ENCODE measurements at regions not wholly inside any gene's neighbourhood (a gene's known extent, or its start where the extent isn't known, plus 50 kb on each side); places are given as distances from the start of the nearest gene placed in this dataset.
A peak's percentile ranks its signal among the peaks of the same experiment; 100 is the strongest.

DNA sequence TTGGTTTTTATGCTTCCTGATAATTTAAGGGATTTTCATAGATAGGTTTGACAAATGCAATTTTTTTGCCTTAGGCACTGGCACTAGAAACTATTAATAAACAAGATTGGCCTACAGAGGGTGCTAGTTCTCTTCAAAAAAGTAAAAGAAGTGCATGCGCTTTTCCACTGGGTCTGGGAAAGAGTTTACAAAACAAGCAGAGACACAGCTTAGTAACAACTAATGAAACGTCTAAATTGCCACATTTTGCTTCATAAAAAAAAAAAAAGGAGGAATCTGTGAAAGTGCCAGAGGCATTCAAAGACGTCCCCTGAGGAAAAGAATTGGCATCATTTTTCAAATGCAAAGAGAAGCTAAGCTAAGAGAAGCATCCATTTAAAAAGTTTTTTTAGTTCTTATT is 58.3 kb upstream of the EEA1 start:
- Histone ChIP-seq H3K23ac (ENCODE audit: low read length) (no peak overlapping the region), H3K27me3 (ENCODE audit: insufficient read depth, low read length) (no peaks in the 10 kb centered on the region), H3K79me1 (ENCODE audit: low read length) (no peaks in the 10 kb centered on the region), H2AK5ac (ENCODE audit: low read length) (no peak overlapping the region), H3K9ac (ENCODE audit: low read length) (no peak overlapping the region), H3K9me3 (ENCODE audit: insufficient read depth, low read depth, low read length) (no peaks in the 10 kb centered on the region), H3K27ac (ENCODE audit: low read depth, low read length) (no peak overlapping the region), H3K36me3 (ENCODE audit: control insufficient read depth in 1 of 2, insufficient read depth in 2 of 2, low read length in 2 of 2) (no peaks in the 10 kb centered on the region), H4K8ac (ENCODE audit: low read depth, low read length) (no peak overlapping the region), H3K4me2 (ENCODE audit: low read length) (no peak overlapping the region), H3K18ac (ENCODE audit: low read length) (no peak overlapping the region), H3K79me2 (ENCODE audit: control insufficient read depth, insufficient read depth, low read length, poor library complexity) (no peaks in the 10 kb centered on the region), H2BK12ac (ENCODE audit: low read length) (no peak overlapping the region), H3K14ac (ENCODE audit: low read length) (no peak overlapping the region), H2BK5ac (ENCODE audit: low read depth, low read length, poor library complexity) (no peak overlapping the region), H3K4ac (ENCODE audit: low read depth, low read length) (no peak overlapping the region), H3K4me1 (ENCODE audit: control insufficient read depth in 1 of 2, insufficient read depth in 2 of 2, low read length in 2 of 2) (peaks cover 2% of the 10 kb centered on the region in 2 experiments), H2AFZ (ENCODE audit: insufficient read depth, low read length, poor library complexity) (no peak overlapping the region), H4K91ac (ENCODE audit: low read depth, low read length) (no peak overlapping the region), H4K12ac (ENCODE audit: low read depth, low read length) (no peak overlapping the region), H3K4me3 (ENCODE audit: low read depth, low read length) (no peak overlapping the region), H2BK120ac (ENCODE audit: insufficient read depth, low read length, poor library complexity) (no peak overlapping the region)
- WGBS (ENCODE audit: extremely low coverage, insufficient coverage, insufficient read length): no CpG with 5 or more reads among the region's 3 CpGs
- DNase-seq: peak; percentile 16 to 86

GRCh38 chr12:92987846-92988621 is 58.9 kb upstream of the EEA1 start:
- no peak overlapping the region for H3K9ac ChIP-seq (ENCODE audit: low read length)
- WGBS (ENCODE audit: extremely low coverage, insufficient coverage, insufficient read length): no CpG with 5 or more reads among the region's 4 CpGs
- H4K12ac ChIP-seq (ENCODE audit: low read depth, low read length): no peak overlapping the region

DNA sequence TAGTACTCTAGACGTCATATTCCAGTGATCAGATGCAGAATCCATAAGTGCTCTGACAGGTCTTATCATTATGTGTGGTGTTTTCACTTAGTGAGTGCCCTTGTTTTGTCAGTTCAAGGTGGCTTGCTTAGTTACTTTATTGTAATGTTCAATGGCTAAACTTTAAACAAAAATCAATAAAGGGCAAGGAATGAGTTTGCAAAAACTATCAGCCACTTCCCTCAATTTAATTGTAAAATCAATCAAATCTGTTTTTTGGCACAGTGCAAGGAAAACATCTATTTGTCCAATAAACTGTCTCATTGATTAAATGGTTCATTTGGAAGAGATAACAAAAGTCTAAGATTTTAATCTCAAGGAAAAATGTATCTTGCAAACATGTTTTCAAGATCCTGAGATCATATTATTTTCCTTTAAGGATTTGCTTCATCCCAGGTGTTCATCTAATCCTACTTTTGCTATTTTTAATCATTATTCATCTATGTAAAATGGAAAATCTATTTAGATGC is 59.6 kb upstream of the EEA1 start:
- H3K9ac ChIP-seq (ENCODE audit: low read length): no peak overlapping the region
- H3K4me3 ChIP-seq (ENCODE audit: low read depth, low read length): no peak overlapping the region
- H3K36me3 ChIP-seq (ENCODE audit: control insufficient read depth in 1 of 2, insufficient read depth in 2 of 2, low read length in 2 of 2): no peaks in the 10 kb centered on the region
- H2BK12ac ChIP-seq (ENCODE audit: low read length): no peak overlapping the region
- H2AK5ac ChIP-seq (ENCODE audit: low read length): no peak overlapping the region
- H3K79me1 ChIP-seq (ENCODE audit: low read length): no peaks in the 10 kb centered on the region
- H3K4me1 ChIP-seq (ENCODE audit: control insufficient read depth in 1 of 2, insufficient read depth in 2 of 2, low read length in 2 of 2): peaks cover 2% of the 10 kb centered on the region in 2 experiments
- H2AFZ ChIP-seq (ENCODE audit: insufficient read depth, low read length, poor library complexity): no peak overlapping the region
- no peak overlapping the region for H2BK120ac ChIP-seq (ENCODE audit: insufficient read depth, low read length, poor library complexity)
- H3K27me3 ChIP-seq (ENCODE audit: insufficient read depth, low read length): no peaks in the 10 kb centered on the region
- DNase-seq: no peak
- H4K91ac ChIP-seq (ENCODE audit: low read depth, low read length): no peak overlapping the region
- H3K4ac ChIP-seq (ENCODE audit: low read depth, low read length): no peak overlapping the region
- H2BK5ac ChIP-seq (ENCODE audit: low read depth, low read length, poor library complexity): no peak overlapping the region
- no peak overlapping the region for H3K23ac ChIP-seq (ENCODE audit: low read length)
- H3K14ac ChIP-seq (ENCODE audit: low read length): no peak overlapping the region
- H3K27ac ChIP-seq (ENCODE audit: low read depth, low read length): no peak overlapping the region
- no peak overlapping the region for H4K12ac ChIP-seq (ENCODE audit: low read depth, low read length)
- no peak overlapping the region for H3K4me2 ChIP-seq (ENCODE audit: low read length)
- no peaks in the 10 kb centered on the region for H3K79me2 ChIP-seq (ENCODE audit: control insufficient read depth, insufficient read depth, low read length, poor library complexity)
- no CpG with 5 or more reads among the region's 1 CpG for WGBS (ENCODE audit: extremely low coverage, insufficient coverage, insufficient read length)
- no peak overlapping the region for H3K18ac ChIP-seq (ENCODE audit: low read length)
- H3K9me3 ChIP-seq (ENCODE audit: insufficient read depth, low read depth, low read length): no peaks in the 10 kb centered on the region
- H4K8ac ChIP-seq (ENCODE audit: low read depth, low read length): no peak overlapping the region

More at GRCh38 chr12:92987846-92988621, 58.9 kb upstream of the EEA1 start:
- Histone ChIP-seq H2AFZ (ENCODE audit: insufficient read depth, low read length, poor library complexity) (no peak overlapping the region), H3K27me3 (ENCODE audit: insufficient read depth, low read length) (no peaks in the 10 kb centered on the region), H2BK120ac (ENCODE audit: insufficient read depth, low read length, poor library complexity) (no peak overlapping the region), H2AK5ac (ENCODE audit: low read length) (no peak overlapping the region), H4K91ac (ENCODE audit: low read depth, low read length) (no peak overlapping the region), H3K4me2 (ENCODE audit: low read length) (no peak overlapping the region), H2BK12ac (ENCODE audit: low read length) (no peak overlapping the region), H3K79me2 (ENCODE audit: control insufficient read depth, insufficient read depth, low read length, poor library complexity) (no peaks in the 10 kb centered on the region), H3K9me3 (ENCODE audit: insufficient read depth, low read depth, low read length) (no peaks in the 10 kb centered on the region), H3K27ac (ENCODE audit: low read depth, low read length) (no peak overlapping the region), H3K4me3 (ENCODE audit: low read depth, low read length) (no peak overlapping the region), H3K4me1 (ENCODE audit: control insufficient read depth in 1 of 2, insufficient read depth in 2 of 2, low read length in 2 of 2) (peaks cover 2% of the 10 kb centered on the region in 2 experiments), H3K79me1 (ENCODE audit: low read length) (no peaks in the 10 kb centered on the region), H3K23ac (ENCODE audit: low read length) (no peak overlapping the region), H3K14ac (ENCODE audit: low read length) (no peak overlapping the region), H2BK5ac (ENCODE audit: low read depth, low read length, poor library complexity) (no peak overlapping the region), H3K36me3 (ENCODE audit: control insufficient read depth in 1 of 2, insufficient read depth in 2 of 2, low read length in 2 of 2) (no peaks in the 10 kb centered on the region), H4K8ac (ENCODE audit: low read depth, low read length) (no peak overlapping the region), H3K18ac (ENCODE audit: low read length) (no peak overlapping the region), H3K4ac (ENCODE audit: low read depth, low read length) (no peak overlapping the region)
- peak in 1 of 2 donors; percentile 18 for DNase-seq

DNA sequence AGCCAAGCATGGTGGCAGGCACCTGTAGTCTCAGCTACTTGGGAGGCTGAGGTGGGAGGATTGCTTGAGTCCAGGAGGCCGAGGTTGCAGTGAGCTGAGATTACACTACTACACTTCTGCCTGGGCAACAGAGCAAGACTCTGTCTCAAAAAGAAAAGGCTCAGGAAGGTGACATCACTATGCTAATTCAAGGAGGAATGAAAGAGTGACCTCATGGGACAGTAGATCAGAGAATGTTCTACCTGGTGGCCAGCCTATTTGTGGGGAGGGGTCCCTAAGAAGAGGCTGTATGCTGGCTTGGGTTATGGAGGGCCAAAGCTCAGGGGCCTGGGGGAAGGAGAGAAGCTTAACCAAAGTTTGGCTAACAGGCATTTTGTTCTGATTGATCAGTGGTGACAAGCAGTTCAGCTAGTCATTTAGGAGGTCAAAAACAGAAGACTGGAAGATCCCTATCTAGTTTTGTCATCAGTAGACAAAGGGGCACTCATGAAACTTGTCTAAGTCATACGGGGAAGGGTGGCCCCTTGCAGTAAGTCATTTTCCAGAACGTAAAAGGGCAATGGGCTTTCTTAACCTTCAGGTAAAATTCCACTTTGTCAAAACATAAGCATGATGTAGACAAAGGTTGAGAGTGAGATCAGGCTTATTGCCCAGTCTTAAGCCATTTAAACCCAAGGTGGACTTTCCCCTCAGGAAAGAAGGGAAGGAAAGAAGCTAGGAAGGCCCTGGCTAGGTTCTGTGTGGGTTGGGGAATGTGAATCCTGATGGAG is 60.8 kb upstream of the EEA1 start:
- H3K9me3 ChIP-seq (ENCODE audit: insufficient read depth, low read depth, low read length): no peaks in the 10 kb centered on the region
- H3K18ac ChIP-seq (ENCODE audit: low read length): no peak overlapping the region
- H2BK5ac ChIP-seq (ENCODE audit: low read depth, low read length, poor library complexity): no peak overlapping the region
- H3K79me2 ChIP-seq (ENCODE audit: control insufficient read depth, insufficient read depth, low read length, poor library complexity): no peaks in the 10 kb centered on the region
- no peak overlapping the region for H4K12ac ChIP-seq (ENCODE audit: low read depth, low read length)
- no peak overlapping the region for H2AFZ ChIP-seq (ENCODE audit: insufficient read depth, low read length, poor library complexity)
- H3K27ac ChIP-seq (ENCODE audit: low read depth, low read length): no peak overlapping the region
- no peak overlapping the region for H2BK120ac ChIP-seq (ENCODE audit: insufficient read depth, low read length, poor library complexity)
- H3K4me3 ChIP-seq (ENCODE audit: low read depth, low read length): no peak overlapping the region
- no peak overlapping the region for H3K14ac ChIP-seq (ENCODE audit: low read length)
- H3K4me1 ChIP-seq (ENCODE audit: control insufficient read depth in 1 of 2, insufficient read depth in 2 of 2, low read length in 2 of 2): peaks cover 2% of the 10 kb centered on the region in 2 experiments
- WGBS (ENCODE audit: extremely low coverage, insufficient coverage, insufficient read length): no CpG with 5 or more reads among the region's 3 CpGs
- DNase-seq: no peak
- no peak overlapping the region for H4K8ac ChIP-seq (ENCODE audit: low read depth, low read length)
- no peaks in the 10 kb centered on the region for H3K79me1 ChIP-seq (ENCODE audit: low read length)
- no peak overlapping the region for H3K9ac ChIP-seq (ENCODE audit: low read length)
- H3K36me3 ChIP-seq (ENCODE audit: control insufficient read depth in 1 of 2, insufficient read depth in 2 of 2, low read length in 2 of 2): no peaks in the 10 kb centered on the region
- H3K4me2 ChIP-seq (ENCODE audit: low read length): no peak overlapping the region
- no peak overlapping the region for H3K4ac ChIP-seq (ENCODE audit: low read depth, low read length)
- no peak overlapping the region for H2AK5ac ChIP-seq (ENCODE audit: low read length)
- H2BK12ac ChIP-seq (ENCODE audit: low read length): peak overlapping the region; percentile 44
- H3K27me3 ChIP-seq (ENCODE audit: insufficient read depth, low read length): no peaks in the 10 kb centered on the region
- H3K23ac ChIP-seq (ENCODE audit: low read length): no peak overlapping the region
- no peak overlapping the region for H4K91ac ChIP-seq (ENCODE audit: low read depth, low read length)
